H1 (cell line): ENCODE measurements at regions not wholly inside any gene's neighbourhood (a gene's known extent, or its start where the extent isn't known, plus 50 kb on each side); places are given as distances from the start of the nearest gene placed in this dataset.

Experiments used
- CHD2 ChIP-seq: IDR thresholded peaks from 2 replicates; pipeline ENCODE4 v1.6.1; 2012; ENCODE audit warnings: low read length, improper control_type of control experiment
- HDAC2 ChIP-seq, 2 experiments: fragments of 300-600 bp in 1 of 2; sonication (generic) in 1 of 2; IDR thresholded peaks; 2 replicates each; pipeline ENCODE4 v1.6.1; 2011 to 2012; ENCODE audit warnings: low read depth in 2 of 2, low read length in 2 of 2, mild to moderate bottlenecking in 2 of 2, moderate library complexity in 2 of 2, borderline replicate concordance in 1 of 2, inconsistent platforms in 1 of 2
- RBBP5 ChIP-seq: IDR thresholded peaks from 2 replicates; pipeline ENCODE4 v1.7.1; 2012; ENCODE audit warnings: low read depth, mild to moderate bottlenecking, inconsistent platforms, low read length, moderate library complexity, borderline replicate concordance
- TEAD4 ChIP-seq: IDR thresholded peaks from 2 replicates; pipeline ENCODE4 v1.6.1; 2012; ENCODE audit warnings: low read depth, low read length, inconsistent platforms, mixed read lengths
- TF ChIP-seq, protein P1 (sequence below): fragments of 300-600 bp; sonication (generic); IDR thresholded peaks from 2 replicates; pipeline ENCODE4 v1.7.1; 2012; ENCODE audit warnings: low read length, moderate library complexity, mild to moderate bottlenecking, inconsistent platforms; ENCODE audit not compliant: insufficient replicate concordance

DNA sequence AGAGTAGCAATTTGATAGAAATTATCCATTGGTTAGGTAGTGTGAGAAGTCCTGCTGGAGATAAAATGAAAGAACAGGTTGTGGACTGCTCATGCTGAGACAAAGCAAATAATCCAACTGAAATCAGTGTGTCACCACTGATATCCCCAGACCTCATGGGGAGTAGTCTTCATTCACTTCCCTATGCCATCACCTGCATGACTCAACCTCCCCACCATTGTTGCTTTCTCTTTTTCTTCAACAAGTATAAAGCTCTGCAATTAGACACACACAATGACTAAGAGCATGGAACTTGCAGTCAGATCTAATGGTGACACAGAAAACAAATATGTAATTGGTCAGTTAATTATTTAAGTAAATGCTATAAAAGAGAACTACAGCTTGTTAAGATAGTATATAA is 475.3 kb downstream of the RIT2 start (continued):
- TF ChIP-seq, protein P1, sequence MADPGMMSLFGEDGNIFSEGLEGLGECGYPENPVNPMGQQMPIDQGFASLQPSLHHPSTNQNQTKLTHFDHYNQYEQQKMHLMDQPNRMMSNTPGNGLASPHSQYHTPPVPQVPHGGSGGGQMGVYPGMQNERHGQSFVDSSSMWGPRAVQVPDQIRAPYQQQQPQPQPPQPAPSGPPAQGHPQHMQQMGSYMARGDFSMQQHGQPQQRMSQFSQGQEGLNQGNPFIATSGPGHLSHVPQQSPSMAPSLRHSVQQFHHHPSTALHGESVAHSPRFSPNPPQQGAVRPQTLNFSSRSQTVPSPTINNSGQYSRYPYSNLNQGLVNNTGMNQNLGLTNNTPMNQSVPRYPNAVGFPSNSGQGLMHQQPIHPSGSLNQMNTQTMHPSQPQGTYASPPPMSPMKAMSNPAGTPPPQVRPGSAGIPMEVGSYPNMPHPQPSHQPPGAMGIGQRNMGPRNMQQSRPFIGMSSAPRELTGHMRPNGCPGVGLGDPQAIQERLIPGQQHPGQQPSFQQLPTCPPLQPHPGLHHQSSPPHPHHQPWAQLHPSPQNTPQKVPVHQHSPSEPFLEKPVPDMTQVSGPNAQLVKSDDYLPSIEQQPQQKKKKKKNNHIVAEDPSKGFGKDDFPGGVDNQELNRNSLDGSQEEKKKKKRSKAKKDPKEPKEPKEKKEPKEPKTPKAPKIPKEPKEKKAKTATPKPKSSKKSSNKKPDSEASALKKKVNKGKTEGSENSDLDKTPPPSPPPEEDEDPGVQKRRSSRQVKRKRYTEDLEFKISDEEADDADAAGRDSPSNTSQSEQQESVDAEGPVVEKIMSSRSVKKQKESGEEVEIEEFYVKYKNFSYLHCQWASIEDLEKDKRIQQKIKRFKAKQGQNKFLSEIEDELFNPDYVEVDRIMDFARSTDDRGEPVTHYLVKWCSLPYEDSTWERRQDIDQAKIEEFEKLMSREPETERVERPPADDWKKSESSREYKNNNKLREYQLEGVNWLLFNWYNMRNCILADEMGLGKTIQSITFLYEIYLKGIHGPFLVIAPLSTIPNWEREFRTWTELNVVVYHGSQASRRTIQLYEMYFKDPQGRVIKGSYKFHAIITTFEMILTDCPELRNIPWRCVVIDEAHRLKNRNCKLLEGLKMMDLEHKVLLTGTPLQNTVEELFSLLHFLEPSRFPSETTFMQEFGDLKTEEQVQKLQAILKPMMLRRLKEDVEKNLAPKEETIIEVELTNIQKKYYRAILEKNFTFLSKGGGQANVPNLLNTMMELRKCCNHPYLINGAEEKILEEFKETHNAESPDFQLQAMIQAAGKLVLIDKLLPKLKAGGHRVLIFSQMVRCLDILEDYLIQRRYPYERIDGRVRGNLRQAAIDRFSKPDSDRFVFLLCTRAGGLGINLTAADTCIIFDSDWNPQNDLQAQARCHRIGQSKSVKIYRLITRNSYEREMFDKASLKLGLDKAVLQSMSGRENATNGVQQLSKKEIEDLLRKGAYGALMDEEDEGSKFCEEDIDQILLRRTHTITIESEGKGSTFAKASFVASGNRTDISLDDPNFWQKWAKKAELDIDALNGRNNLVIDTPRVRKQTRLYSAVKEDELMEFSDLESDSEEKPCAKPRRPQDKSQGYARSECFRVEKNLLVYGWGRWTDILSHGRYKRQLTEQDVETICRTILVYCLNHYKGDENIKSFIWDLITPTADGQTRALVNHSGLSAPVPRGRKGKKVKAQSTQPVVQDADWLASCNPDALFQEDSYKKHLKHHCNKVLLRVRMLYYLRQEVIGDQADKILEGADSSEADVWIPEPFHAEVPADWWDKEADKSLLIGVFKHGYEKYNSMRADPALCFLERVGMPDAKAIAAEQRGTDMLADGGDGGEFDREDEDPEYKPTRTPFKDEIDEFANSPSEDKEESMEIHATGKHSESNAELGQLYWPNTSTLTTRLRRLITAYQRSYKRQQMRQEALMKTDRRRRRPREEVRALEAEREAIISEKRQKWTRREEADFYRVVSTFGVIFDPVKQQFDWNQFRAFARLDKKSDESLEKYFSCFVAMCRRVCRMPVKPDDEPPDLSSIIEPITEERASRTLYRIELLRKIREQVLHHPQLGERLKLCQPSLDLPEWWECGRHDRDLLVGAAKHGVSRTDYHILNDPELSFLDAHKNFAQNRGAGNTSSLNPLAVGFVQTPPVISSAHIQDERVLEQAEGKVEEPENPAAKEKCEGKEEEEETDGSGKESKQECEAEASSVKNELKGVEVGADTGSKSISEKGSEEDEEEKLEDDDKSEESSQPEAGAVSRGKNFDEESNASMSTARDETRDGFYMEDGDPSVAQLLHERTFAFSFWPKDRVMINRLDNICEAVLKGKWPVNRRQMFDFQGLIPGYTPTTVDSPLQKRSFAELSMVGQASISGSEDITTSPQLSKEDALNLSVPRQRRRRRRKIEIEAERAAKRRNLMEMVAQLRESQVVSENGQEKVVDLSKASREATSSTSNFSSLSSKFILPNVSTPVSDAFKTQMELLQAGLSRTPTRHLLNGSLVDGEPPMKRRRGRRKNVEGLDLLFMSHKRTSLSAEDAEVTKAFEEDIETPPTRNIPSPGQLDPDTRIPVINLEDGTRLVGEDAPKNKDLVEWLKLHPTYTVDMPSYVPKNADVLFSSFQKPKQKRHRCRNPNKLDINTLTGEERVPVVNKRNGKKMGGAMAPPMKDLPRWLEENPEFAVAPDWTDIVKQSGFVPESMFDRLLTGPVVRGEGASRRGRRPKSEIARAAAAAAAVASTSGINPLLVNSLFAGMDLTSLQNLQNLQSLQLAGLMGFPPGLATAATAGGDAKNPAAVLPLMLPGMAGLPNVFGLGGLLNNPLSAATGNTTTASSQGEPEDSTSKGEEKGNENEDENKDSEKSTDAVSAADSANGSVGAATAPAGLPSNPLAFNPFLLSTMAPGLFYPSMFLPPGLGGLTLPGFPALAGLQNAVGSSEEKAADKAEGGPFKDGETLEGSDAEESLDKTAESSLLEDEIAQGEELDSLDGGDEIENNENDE = no peak
- TF ChIP-seq HDAC2 (IDR thresholded peaks at IDR 0.05; ENCODE audit: borderline replicate concordance in 1 of 2, low read depth in 2 of 2, low read length in 2 of 2) = no peak
- TF ChIP-seq RBBP5 = no peak
- TF ChIP-seq CHD2 = no peak
- TF ChIP-seq TEAD4 = no peak
